ENCODE measurements at regions not wholly inside any gene's neighbourhood (a gene's known extent, or its start where the extent isn't known, plus 50 kb on each side); places are given as distances from the start of the nearest gene placed in this dataset.

- intact Hi-C loops (cut with micrococcal nuclease), result no loop called here
Observed at GRCh38 chr18:45298986-45299385, 316.3 kb upstream of the SLC14A2 start.

GRCh38 chr18:45303026-45303425 is 312.2 kb upstream of the SLC14A2 start:
- intact Hi-C loops (cut with micrococcal nuclease), result no loop called here

DNA sequence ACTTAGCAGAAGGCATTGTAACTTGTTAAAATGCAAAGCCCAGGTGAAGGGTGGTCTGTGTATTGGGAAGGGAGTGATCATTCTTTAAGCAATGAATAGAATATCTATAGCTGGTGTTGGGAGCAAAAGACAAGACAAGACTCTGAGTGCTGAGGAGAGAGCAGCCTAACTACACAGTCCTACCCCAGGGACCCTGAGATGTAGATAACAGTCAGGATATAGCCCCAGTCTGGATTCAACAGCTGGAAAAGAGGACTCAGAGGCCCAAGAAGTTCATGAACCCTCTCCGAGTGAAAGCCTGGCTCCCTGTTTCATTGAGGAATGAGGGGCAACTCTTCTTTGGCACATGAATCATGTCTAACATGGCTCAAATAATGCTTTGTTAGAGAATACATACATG is 310.7 kb upstream of the SLC14A2 start:
- intact Hi-C loops (cut with micrococcal nuclease), result no loop called here

- intact Hi-C loops (cut with micrococcal nuclease), result no loop called here
Observed at GRCh38 chr18:45312555-45313126, 302.6 kb upstream of the SLC14A2 start.

DNA sequence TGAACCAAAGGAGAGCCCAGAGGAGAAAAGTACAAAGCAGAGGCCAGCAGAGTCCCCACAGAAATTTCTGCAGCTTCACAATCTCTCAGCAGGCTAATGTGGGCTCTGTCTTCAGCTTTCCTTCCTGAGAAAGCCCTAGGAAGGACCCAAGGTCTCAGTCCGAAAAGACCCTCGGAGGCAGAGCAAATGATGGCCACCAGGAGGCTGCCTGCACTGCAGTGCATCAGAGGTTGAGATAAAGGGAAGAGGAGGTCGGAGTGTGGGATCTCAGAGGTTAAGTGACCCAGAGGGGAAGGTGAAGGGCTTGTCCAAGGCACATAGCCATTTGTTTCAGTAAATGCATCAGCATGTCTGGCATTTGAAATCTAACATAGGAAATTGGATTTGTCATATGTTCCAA is 299.1 kb upstream of the SLC14A2 start:
- intact Hi-C loops (cut with micrococcal nuclease), result no loop called here

DNA sequence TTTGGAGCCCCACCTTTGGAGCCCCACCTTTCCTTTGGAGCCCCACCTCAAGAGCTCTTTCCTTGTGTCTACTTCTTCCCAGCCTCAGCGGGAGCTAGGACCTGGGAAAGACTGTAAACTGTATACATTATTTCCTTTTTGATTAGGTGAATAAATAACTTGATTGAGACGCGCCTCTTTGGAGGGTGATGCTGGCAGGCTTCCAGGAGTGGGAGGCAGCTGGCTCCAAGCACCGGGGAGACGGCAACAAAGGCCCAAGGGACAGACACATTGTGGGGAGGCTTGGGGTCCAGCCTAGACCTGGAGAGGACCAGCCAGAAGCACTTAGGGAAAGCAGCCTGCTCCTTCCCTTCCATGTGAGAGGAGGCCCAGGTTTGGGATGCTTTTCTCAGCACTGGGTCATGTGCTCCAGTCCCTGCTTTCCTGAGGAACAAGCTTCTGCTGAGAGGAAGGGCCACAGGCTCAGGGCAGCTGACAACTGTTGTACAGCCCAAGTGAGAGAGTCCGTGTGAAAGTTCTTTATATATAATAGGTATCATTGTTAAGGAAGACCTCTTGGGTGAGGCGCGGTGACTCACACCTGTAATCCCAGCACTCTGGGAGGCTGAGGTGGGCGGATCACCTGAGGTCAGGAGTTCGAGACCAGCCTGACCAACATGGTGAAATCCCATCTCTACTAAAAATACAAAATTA is 297.2 kb upstream of the SLC14A2 start:
- intact Hi-C loops (cut with micrococcal nuclease), result no loop called here

DNA sequence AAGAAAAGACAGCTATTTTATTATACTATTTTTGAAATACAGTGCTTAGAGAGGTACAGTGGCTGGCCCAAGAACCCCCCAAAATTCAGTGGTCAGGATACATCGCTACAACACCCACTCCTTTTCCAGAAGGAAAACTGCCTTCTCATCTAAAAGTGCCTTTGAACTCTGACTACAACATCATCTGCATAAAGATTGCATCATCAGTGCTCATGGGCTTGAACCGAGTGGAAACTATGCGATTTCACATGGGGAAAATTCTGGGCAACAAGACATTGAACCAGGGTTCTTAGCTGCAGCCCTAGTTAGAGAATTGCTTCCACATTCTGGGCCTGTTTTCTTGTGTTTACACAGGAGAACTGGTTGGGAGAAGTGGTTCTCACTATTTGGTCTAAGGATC is 294.6 kb upstream of the SLC14A2 start:
- intact Hi-C loops (cut with micrococcal nuclease), result no loop called here

GRCh38 chr18:45321520-45321919 is 293.8 kb upstream of the SLC14A2 start:
- intact Hi-C loops (cut with micrococcal nuclease), result no loop called here

DNA sequence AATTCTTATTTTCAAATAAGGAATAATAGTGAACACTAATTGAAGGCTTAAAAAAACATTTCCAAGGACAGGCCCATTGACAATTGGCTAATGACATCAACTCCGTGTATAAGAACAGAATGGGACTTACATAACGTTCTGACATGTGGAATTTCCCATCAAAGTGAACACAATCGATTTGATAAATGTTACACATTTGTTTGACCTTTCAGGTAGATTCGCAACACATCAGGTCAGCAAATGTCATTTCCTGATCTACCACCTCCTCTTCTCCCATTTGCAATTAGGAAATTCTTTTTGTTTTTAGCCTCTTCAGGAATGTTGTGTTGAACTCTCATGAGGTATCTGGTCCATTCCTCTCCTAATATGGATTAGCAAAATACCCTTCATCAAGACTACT is 292.9 kb upstream of the SLC14A2 start:
- intact Hi-C loops (cut with micrococcal nuclease), result no loop called here

DNA sequence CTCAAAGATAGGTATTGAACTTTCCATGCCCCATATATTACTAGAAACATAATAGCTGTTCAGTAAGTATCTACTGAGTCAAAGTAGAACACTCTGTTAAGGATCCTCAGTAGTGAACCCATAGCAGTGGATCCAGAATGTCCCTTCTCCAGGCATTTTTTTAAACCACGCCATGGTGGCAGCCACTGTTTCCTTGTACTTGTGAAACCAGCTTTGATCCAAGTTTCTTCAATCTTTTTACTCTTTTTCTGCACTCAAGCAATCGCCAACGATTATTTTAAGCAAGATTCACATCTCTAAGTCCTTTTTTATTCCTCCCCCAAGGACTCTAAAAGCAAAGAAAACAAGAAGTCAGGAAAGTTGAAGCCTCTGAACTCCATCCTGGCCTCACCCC is 291.2 kb upstream of the SLC14A2 start:
- intact Hi-C loops (cut with micrococcal nuclease), result no loop called here

DNA sequence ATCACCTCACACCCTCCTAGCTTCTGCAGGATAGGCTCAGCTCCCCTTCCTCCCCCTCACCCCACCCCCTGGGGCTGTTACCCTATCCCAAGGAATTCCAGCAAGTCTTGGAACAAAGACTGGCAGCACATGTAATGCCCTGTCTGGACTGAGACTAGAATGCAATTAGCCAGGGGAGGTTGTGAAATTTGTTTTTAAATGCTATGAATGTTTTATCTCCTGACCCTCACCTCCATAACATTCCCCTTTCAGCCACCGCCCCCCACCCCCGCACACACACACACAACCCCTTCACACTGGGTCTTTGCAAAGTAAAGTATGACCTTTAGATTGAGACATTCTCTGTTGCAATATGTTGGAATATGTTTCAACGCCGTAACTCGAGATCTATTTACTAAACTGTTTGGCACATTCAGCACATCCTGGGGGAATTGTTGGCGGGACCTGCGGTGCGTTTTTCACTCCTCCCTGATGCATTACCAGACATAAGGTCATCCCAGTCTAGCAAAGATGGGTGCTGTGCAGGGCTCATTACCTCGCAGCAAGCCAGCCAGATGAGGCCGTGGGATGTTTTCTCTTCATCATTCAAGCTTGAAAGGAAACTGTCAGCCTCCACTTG is 290.7 kb upstream of the SLC14A2 start:
- intact Hi-C loops (cut with micrococcal nuclease), result no loop called here

DNA sequence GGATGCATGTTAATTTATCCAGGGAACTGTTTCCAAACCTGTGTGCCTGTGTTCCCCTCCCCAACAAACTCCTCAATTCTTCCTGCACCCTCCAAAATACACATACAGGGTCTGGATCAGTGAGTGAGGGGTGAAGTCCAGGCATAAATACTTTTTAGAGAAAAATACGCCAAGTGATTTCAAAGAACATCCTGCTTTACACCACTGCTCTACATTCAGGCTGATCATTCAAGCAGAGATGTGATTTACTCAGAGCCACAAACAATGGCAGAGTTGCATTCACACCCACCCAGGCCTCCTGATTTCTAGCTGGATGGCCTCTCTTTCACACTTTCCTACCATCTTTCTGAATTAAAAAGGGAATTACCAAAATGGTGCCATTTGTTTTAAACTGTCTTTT is 289.5 kb upstream of the SLC14A2 start:
- intact Hi-C loops (cut with micrococcal nuclease), result no loop called here

DNA sequence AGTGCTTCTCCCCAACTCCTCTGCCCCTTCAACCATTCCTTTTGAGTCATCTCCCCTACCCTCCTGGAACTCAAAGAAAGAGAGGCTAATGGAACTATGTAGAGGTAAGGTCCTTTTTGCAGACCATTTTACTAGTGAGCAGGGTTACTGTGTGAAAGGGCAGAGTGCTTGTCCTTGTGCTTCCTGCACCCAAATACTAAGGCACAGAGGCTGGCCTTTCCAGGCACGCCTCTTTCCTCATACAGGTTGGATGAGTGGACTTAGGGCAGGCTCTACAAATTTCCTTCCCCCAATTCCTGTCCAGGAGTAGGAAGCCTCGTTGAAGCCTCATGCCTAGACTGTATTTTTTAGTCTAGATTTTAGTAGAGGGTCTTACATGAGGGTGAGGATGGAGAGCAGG is 288.8 kb upstream of the SLC14A2 start:
- intact Hi-C loops (cut with micrococcal nuclease), result no loop called here

DNA sequence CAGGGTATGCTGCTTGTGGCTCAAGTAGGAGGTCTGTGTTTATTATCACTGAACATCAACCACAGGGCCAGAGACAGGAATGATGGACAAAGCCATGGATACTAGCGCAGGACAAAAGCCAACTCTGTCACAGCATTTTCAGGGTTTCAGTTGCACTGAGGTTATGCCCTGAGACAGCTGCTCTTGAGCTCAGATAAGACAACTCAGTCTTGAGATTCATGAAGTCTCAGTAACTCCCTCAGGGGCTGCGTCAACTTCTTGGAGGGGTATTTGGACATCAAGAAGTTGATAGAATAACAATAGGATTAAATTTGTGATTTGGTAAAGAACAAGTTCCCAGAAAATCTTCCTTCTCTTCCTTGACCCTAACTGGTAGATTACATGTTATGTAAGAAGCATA is 287.0 kb upstream of the SLC14A2 start:
- intact Hi-C loops (cut with micrococcal nuclease), result no loop called here

DNA sequence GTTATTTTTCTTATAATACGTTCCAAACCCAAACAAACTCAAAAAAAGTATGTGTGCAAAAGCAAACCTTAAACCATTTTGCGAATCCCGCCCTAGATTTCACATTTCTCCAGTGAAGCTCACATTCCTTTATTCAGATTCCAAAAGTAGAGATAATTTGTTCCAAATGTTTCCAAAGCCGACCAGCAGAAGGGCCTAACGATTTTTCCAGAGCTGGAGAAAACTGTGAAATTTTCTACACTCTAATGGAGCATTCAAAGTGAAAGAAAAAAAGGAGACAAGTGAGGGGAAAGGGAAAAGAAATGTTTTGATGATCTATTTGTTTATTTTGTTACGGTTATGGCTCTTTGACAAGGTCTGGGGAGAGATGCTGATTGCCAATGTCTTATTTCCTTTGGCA is 286.5 kb upstream of the SLC14A2 start:
- intact Hi-C loops (cut with micrococcal nuclease), result no loop called here

GRCh38 chr18:45329316-45329715 is 286.0 kb upstream of the SLC14A2 start:
- intact Hi-C loops (cut with micrococcal nuclease), result no loop called here

GRCh38 chr18:45330170-45330594 is 285.1 kb upstream of the SLC14A2 start:
- intact Hi-C loops (cut with micrococcal nuclease), result no loop called here

GRCh38 chr18:45332871-45333270 is 282.4 kb upstream of the SLC14A2 start:
- intact Hi-C loops (cut with micrococcal nuclease), result no loop called here

GRCh38 chr18:45334191-45334590 is 281.1 kb upstream of the SLC14A2 start:
- intact Hi-C loops (cut with micrococcal nuclease), result no loop called here

- intact Hi-C loops (cut with micrococcal nuclease), result no loop called here
Observed at GRCh38 chr18:45335282-45336043, 279.8 kb upstream of the SLC14A2 start.

- intact Hi-C loops (cut with micrococcal nuclease), result no loop called here
Observed at GRCh38 chr18:45336448-45336847, 278.8 kb upstream of the SLC14A2 start.

GRCh38 chr18:45337477-45337876 is 277.8 kb upstream of the SLC14A2 start:
- intact Hi-C loops (cut with micrococcal nuclease), result no loop called here
